K562 (cell line): ENCODE measurements at regions not wholly inside any gene's neighbourhood (a gene's known extent, or its start where the extent isn't known, plus 50 kb on each side); places are given as distances from the start of the nearest gene placed in this dataset.

Experiments used
- ATAC-seq: fragments of 200-7000 bp; cut with Tn5 transposase; 3 replicates; pipeline ENCODE4 v1.9.1; 2020; ENCODE audit warnings: moderate library complexity
- BruUV-seq: library from RNA; stranded (reverse); fragments of 400-500 nt; replicated peaks from 2 replicates; lab custom pipeline; 2021; lab: Mats Ljungman, UMichigan
- CTCF ChIA-PET: fragments of 300-600 bp; formaldehyde crosslinking; extraction: SDS; loops from one replicate; lab custom pipeline; 2021; ENCODE audit warnings: low intra/inter-chr PET ratio; lab: Yijun Ruan, JAX
- POLR2A ChIA-PET: fragments of 300-600, 350-650 bp; sonication (Branson Sonifier 250); formaldehyde crosslinking; extraction: SDS; loops from one replicate; lab custom pipeline; 2021; ENCODE audit warnings: antibody characterized with exemption, inconsistent platforms; lab: Yijun Ruan, JAX
- DNase-seq, 4 experiments: peaks; one replicate each; pipeline versions ENCODE4 v3.0.0 to v3.0.0-alpha.2; 2011 to 2018; ENCODE audit warnings: low spot score in 3 of 4, mixed read lengths in 3 of 4; ENCODE audit errors: extremely low read depth in 1 of 4
- FAIRE-seq: peaks from 2 replicates; lab custom pipeline; 2011; peaks lifted over from hg19 to GRCh38; lab: Jason Lieb, UNC
- H2AFZ ChIP-seq: 2 replicates; pipeline ENCODE4 v1.6.0; 2011; ENCODE audit warnings: low read depth, low read length, control low read depth, inconsistent platforms
- H3K27ac ChIP-seq: fragments of 200-600 bp; 3 replicates; pipeline ENCODE4 v1.8.0; 2011; ENCODE audit warnings: low read depth, mild to moderate bottlenecking, control low read depth, inconsistent platforms, low read length, moderate library complexity, mixed read lengths; ENCODE audit errors: extremely low read depth
- H3K27me3 ChIP-seq, 2 experiments: fragments of 300-600 bp in 1 of 2; 2 replicates in 1 of 2; 3 replicates in 1 of 2; pipeline versions ENCODE4 v1.6.0 to v1.8.0; 2011; ENCODE audit warnings: inconsistent platforms in 2 of 2, low read length in 2 of 2, mild to moderate bottlenecking in 1 of 2, mixed read lengths in 1 of 2, moderate library complexity in 1 of 2; ENCODE audit not compliant: control insufficient read depth in 2 of 2, insufficient read depth in 2 of 2
- H3K36me3 ChIP-seq: fragments of 300-600 bp; 3 replicates; pipeline ENCODE4 v1.8.0; 2011; ENCODE audit warnings: mild to moderate bottlenecking, low read length, inconsistent platforms; ENCODE audit not compliant: control insufficient read depth, insufficient read depth
- H3K4me1 ChIP-seq, 2 experiments: fragments of 200-600 bp in 1 of 2; replicated peaks in 1 of 2; 2 replicates in 1 of 2; 3 replicates in 1 of 2; pipeline versions ENCODE4 v1.5.1 to v1.8.0; 2011; ENCODE audit warnings: inconsistent platforms in 2 of 2, low read length in 2 of 2, mild to moderate bottlenecking in 1 of 2, mixed read lengths in 1 of 2, moderate library complexity in 1 of 2; ENCODE audit not compliant: control insufficient read depth in 2 of 2, insufficient read depth in 2 of 2
- H3K4me2 ChIP-seq: 2 replicates; pipeline ENCODE4 v1.6.1; 2011; ENCODE audit warnings: low read length, control low read depth, inconsistent platforms, mixed read lengths; ENCODE audit not compliant: insufficient read depth
- H3K4me3 ChIP-seq: fragments of 200-600 bp; sonication (generic), shearing (Covaris generic); 2 replicates; pipeline ENCODE4 v1.5.1; 2016; ENCODE audit warnings: control low read depth, inconsistent platforms
- H3K79me2 ChIP-seq: fragments of 200-600 bp; 3 replicates; pipeline ENCODE4 v1.8.0; 2011; ENCODE audit warnings: low read length, inconsistent platforms; ENCODE audit not compliant: control insufficient read depth, insufficient read depth
- H3K9ac ChIP-seq, 2 experiments: 2 replicates each; pipeline versions ENCODE4 v1.6.0 to v1.6.1; 2011; ENCODE audit warnings: low read depth in 2 of 2, low read length in 2 of 2, control low read depth in 1 of 2, inconsistent platforms in 1 of 2, mild to moderate bottlenecking in 1 of 2, mixed read lengths in 1 of 2; ENCODE audit not compliant: insufficient read depth in 1 of 2
- H3K9me1 ChIP-seq: one replicate; pipeline ENCODE4 v1.6.0; 2011; ENCODE audit warnings: inconsistent platforms, mild to moderate bottlenecking, low read length, moderate library complexity; ENCODE audit not compliant: control insufficient read depth, insufficient read depth
- H3K9me3 ChIP-seq: replicated peaks from 2 replicates; pipeline ENCODE4 v1.5.1; 2011; ENCODE audit warnings: low read depth, low read length, inconsistent platforms; ENCODE audit not compliant: control insufficient read depth, insufficient read depth
- H4K20me1 ChIP-seq: replicated peaks from 2 replicates; pipeline ENCODE4 v1.6.1; 2011; ENCODE audit warnings: low read length, inconsistent platforms, mixed read lengths; ENCODE audit not compliant: control insufficient read depth, insufficient read depth
- KLF16 ChIP-seq: IDR thresholded peaks from 2 replicates; pipeline ENCODE4 v1.6.1; 2016; ENCODE audit warnings: antibody characterized with exemption
- TAF9B ChIP-seq: fragments of 450-650 bp; IDR thresholded peaks from 2 replicates; pipeline ENCODE4 v1.6.1; 2018; ENCODE audit warnings: mild to moderate bottlenecking; ENCODE audit not compliant: partially characterized antibody
- TCF7 ChIP-seq: sonication (generic); IDR thresholded peaks from 2 replicates; pipeline ENCODE4 v1.6.1; 2016; ENCODE audit warnings: antibody characterized with exemption, borderline replicate concordance
- ZBTB12 ChIP-seq: fragments of 250-450 bp; sonication (Bioruptor Pico); IDR thresholded peaks from 2 replicates; pipeline ENCODE4 v1.4.0; 2020
- ZBTB34 ChIP-seq: fragments of 250-450 bp; sonication (Bioruptor Pico); IDR thresholded peaks from 2 replicates; pipeline ENCODE4 v1.8.0; 2021; ENCODE audit warnings: mild to moderate bottlenecking, moderate library complexity
- WGBS: fragments of 100-300 bp; shearing (Covaris generic); methylation state at CpG from one replicate; pipeline ENCODE4 v1.1.6; 2016; ENCODE audit warnings: low coverage, mixed read lengths; ENCODE audit not compliant: insufficient coverage; ENCODE audit errors: missing lambda C conversion rate; 5-methylcytosine and 5-hydroxymethylcytosine counted together
- in situ Hi-C: fragments of 300-500 bp; cut with MboI; formaldehyde crosslinking; loops from 4 replicates; pipeline ENCODE4 v1.15.0; 2018; ENCODE audit warnings: inconsistent platforms, mixed read lengths
- intact Hi-C: fragments of 100-400 bp; cut with micrococcal nuclease; formaldehyde crosslinking; loops from 2 replicates; pipeline ENCODE4 v1.14.2; 2022
- TF ChIP-seq, protein P1 (sequence below): fragments of 250-450 bp; sonication (Bioruptor Pico); IDR thresholded peaks from 2 replicates; pipeline ENCODE4 v1.5.0; 2022; ENCODE audit warnings: mild to moderate bottlenecking
- TF ChIP-seq, protein P2 (sequence below): fragments of 150-350 bp; IDR thresholded peaks from 2 replicates; pipeline ENCODE4 v1.6.1; 2014; ENCODE audit warnings: low read depth, mild to moderate bottlenecking, low read length, borderline replicate concordance

DNA sequence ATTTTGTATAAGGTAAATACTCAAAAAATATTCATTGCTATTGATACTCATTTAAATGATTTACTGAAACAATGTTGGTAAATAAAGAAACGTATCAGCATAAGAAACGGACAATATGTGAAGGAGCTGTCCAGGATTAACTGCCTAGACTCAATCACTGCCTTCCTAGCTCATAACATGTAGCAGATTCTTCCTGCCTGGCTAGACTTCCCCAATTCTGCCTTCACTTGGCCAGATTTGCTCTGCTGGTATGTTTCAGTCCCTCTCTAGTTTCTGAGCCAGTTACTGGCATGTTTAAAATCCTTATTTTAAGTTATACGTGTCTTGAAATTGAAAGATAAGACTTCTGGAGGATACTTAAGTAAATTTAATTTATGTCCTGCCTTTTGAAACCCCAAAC, 740.3 kb downstream of the CENPC start:
- H3K79me2 ChIP-seq, result no peaks in the 10 kb centered on the region
- no peaks in the 10 kb centered on the region for H3K9me1 ChIP-seq
- TF ChIP-seq TCF7, result no peak
- no peak for TF ChIP-seq KLF16
- TF ChIP-seq ZBTB12 (CRISPR knock-in tag), result no peak
- no peak overlapping the region for H3K4me3 ChIP-seq
- in situ Hi-C loops, result no loop called here
- CTCF ChIA-PET, result no interaction called here
- no peaks in the 10 kb centered on the region for H3K27me3 ChIP-seq
- FAIRE-seq (no peak), DNase-seq (no peak), ATAC-seq (no peak)
- no peak overlapping the region for H3K9ac ChIP-seq
- intact Hi-C loops, result no loop called here
- no peak overlapping the region for H3K27ac ChIP-seq
- no TSS peak for BruUV-seq
- no peak overlapping the region for H3K4me2 ChIP-seq
- no peaks in the 10 kb centered on the region for H3K9me3 ChIP-seq
- no peaks in the 10 kb centered on the region for H3K4me1 ChIP-seq
- H2AFZ ChIP-seq, result no peak overlapping the region
- POLR2A ChIA-PET, result no interaction called here
- H3K36me3 ChIP-seq, result no peaks in the 10 kb centered on the region
- WGBS, result 5% methylated on average over 3 of the region's 3 CpGs
- H4K20me1 ChIP-seq, result no peaks in the 10 kb centered on the region

GRCh38 chr4:66797608-66798007, 747.7 kb downstream of the CENPC start:
- WGBS, result 5% methylated on average over 2 of the region's 2 CpGs
- no peak overlapping the region for H3K27ac ChIP-seq
- H3K79me2 ChIP-seq, result no peaks in the 10 kb centered on the region
- no peaks in the 10 kb centered on the region for H3K27me3 ChIP-seq
- in situ Hi-C loops (no loop called here), intact Hi-C loops (no loop called here)
- FAIRE-seq (no peak), ATAC-seq (no peak), DNase-seq (no peak)
- H3K9me1 ChIP-seq, result no peaks in the 10 kb centered on the region
- no TSS peak for BruUV-seq
- no peak overlapping the region for H2AFZ ChIP-seq
- no peak overlapping the region for H3K4me2 ChIP-seq
- no peak overlapping the region for H3K4me3 ChIP-seq
- H4K20me1 ChIP-seq, result no peaks in the 10 kb centered on the region
- H3K9ac ChIP-seq, result no peak overlapping the region
- no peaks in the 10 kb centered on the region for H3K9me3 ChIP-seq
- ChIA-PET POLR2A (no interaction called here), CTCF (no interaction called here)
- no peaks in the 10 kb centered on the region for H3K36me3 ChIP-seq
- H3K4me1 ChIP-seq, result no peaks in the 10 kb centered on the region
- no peak for TF ChIP-seq ZBTB34 (CRISPR knock-in tag)
- TF ChIP-seq, protein P1, sequence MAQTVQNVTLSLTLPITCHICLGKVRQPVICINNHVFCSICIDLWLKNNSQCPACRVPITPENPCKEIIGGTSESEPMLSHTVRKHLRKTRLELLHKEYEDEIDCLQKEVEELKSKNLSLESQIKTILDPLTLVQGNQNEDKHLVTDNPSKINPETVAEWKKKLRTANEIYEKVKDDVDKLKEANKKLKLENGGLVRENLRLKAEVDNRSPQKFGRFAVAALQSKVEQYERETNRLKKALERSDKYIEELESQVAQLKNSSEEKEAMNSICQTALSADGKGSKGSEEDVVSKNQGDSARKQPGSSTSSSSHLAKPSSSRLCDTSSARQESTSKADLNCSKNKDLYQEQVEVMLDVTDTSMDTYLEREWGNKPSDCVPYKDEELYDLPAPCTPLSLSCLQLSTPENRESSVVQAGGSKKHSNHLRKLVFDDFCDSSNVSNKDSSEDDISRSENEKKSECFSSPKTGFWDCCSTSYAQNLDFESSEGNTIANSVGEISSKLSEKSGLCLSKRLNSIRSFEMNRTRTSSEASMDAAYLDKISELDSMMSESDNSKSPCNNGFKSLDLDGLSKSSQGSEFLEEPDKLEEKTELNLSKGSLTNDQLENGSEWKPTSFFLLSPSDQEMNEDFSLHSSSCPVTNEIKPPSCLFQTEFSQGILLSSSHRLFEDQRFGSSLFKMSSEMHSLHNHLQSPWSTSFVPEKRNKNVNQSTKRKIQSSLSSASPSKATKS (CRISPR knock-in tag), result no peak
- TF ChIP-seq, protein P2, sequence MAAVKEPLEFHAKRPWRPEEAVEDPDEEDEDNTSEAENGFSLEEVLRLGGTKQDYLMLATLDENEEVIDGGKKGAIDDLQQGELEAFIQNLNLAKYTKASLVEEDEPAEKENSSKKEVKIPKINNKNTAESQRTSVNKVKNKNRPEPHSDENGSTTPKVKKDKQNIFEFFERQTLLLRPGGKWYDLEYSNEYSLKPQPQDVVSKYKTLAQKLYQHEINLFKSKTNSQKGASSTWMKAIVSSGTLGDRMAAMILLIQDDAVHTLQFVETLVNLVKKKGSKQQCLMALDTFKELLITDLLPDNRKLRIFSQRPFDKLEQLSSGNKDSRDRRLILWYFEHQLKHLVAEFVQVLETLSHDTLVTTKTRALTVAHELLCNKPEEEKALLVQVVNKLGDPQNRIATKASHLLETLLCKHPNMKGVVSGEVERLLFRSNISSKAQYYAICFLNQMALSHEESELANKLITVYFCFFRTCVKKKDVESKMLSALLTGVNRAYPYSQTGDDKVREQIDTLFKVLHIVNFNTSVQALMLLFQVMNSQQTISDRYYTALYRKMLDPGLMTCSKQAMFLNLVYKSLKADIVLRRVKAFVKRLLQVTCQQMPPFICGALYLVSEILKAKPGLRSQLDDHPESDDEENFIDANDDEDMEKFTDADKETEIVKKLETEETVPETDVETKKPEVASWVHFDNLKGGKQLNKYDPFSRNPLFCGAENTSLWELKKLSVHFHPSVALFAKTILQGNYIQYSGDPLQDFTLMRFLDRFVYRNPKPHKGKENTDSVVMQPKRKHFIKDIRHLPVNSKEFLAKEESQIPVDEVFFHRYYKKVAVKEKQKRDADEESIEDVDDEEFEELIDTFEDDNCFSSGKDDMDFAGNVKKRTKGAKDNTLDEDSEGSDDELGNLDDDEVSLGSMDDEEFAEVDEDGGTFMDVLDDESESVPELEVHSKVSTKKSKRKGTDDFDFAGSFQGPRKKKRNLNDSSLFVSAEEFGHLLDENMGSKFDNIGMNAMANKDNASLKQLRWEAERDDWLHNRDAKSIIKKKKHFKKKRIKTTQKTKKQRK, result no peak
- TF ChIP-seq TAF9B, result no peak
